ENCODE measurements at regions not wholly inside any gene's neighbourhood (a gene's known extent, or its start where the extent isn't known, plus 50 kb on each side); places are given as distances from the start of the nearest gene placed in this dataset.

GRCh38 chr2:185640588-185640987, 98.0 kb upstream of the FSIP2 start:
- TF ChIP-seq EZH2 (IDR thresholded peaks at IDR 0.05; ENCODE audit: insufficient read depth, poor library complexity, severe bottlenecking) (no peak), EZH2phosphoT487 (IDR thresholded peaks at IDR 0.05; ENCODE audit: insufficient read depth, low read depth) (no peak)

Measured in GM23248 (cell line).